LNCaP clone FGC (cell line): ENCODE measurements at regions not wholly inside any gene's neighbourhood (a gene's known extent, or its start where the extent isn't known, plus 50 kb on each side); places are given as distances from the start of the nearest gene placed in this dataset.

Source experiments
- DNase-seq: peaks from one replicate; pipeline ENCODE4 v3.0.0-alpha.2; 2011; ENCODE audit warnings: low read depth
- H3K4me3 ChIP-seq: 2 replicates; pipeline ENCODE4 v1.5.1; 2011; ENCODE audit warnings: mild to moderate bottlenecking, low read depth, low read length, control low read depth
- CTCF ChIP-seq: IDR thresholded peaks from 2 replicates; pipeline ENCODE4 v1.5.1; 2012; ENCODE audit warnings: mild to moderate bottlenecking; ENCODE audit not compliant: control insufficient read depth, insufficient read depth; ENCODE audit errors: extremely low read depth

GRCh38 chr4:117239434-117239833 lies 154.1 kb upstream of the TRAM1L1 start:
- DNase-seq = no peak
- no peak overlapping the region for H3K4me3 ChIP-seq
- TF ChIP-seq CTCF = no peak

- TF ChIP-seq CTCF = no peak
- no peak overlapping the region for H3K4me3 ChIP-seq
- no peak for DNase-seq
These were observed 164.0 kb upstream of the TRAM1L1 start for GRCh38 chr4:117249333-117249732.

GRCh38 chr4:117264072-117264471 lies 178.7 kb upstream of the TRAM1L1 start:
- no peak for TF ChIP-seq CTCF
- H3K4me3 ChIP-seq = no peak overlapping the region
- DNase-seq = no peak

GRCh38 chr4:117267317-117267716 lies 181.9 kb upstream of the TRAM1L1 start:
- no peak overlapping the region for H3K4me3 ChIP-seq
- DNase-seq = no peak
- no peak for TF ChIP-seq CTCF

GRCh38 chr4:117284736-117285135 lies 199.4 kb upstream of the TRAM1L1 start:
- no peak overlapping the region for H3K4me3 ChIP-seq
- no peak for DNase-seq
- no peak for TF ChIP-seq CTCF

GRCh38 chr4:117293784-117294183 lies 208.4 kb upstream of the TRAM1L1 start:
- H3K4me3 ChIP-seq = no peak overlapping the region
- TF ChIP-seq CTCF = no peak
- DNase-seq = no peak

GRCh38 chr4:117302226-117302625 lies 216.8 kb upstream of the TRAM1L1 start:
- no peak for DNase-seq
- H3K4me3 ChIP-seq = no peak overlapping the region
- no peak for TF ChIP-seq CTCF
